GM21723 (cell line): ENCODE measurements at regions not wholly inside any gene's neighbourhood (a gene's known extent, or its start where the extent isn't known, plus 50 kb on each side); places are given as distances from the start of the nearest gene placed in this dataset.
"Not testable (repeated sequence)": the region's sequence is repeated elsewhere in the genome, so short reads cannot be mapped to it uniquely, and the experiment has no call there.

Source experiments
- ATAC-seq: cut with Tn5 transposase; IDR thresholded peaks from one replicate; pipeline ENCODE4 v1.9.1; 2021; ENCODE audit warnings: mild to moderate bottlenecking, moderate library complexity; ENCODE audit not compliant: unreplicated experiment

GRCh38 chr6:140001821-140002341, 627.4 kb upstream of the CITED2 start:
- ATAC-seq: no peak

DNA sequence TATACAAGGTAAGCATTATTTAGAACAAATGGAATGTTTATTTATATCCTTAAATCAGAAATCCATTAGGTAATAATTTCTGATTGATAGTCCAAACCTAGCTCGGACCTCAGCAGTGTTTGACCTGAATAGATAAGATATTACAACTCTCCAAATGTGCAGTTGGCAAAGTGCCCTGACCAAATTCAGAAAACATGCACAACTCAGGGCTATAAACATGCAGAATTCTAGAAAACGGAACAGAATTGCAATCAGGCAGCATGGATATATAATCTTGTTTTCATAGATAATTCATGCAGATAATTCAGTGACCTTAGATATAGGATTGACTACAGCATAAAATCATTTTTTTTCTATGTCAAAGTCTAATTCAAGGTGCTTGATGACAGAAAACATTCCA, 626.6 kb upstream of the CITED2 start:
- no peak for ATAC-seq

GRCh38 chr6:139999661-140000060, 625.2 kb upstream of the CITED2 start:
- ATAC-seq: not testable (repeated sequence)

GRCh38 chr6:139998478-139998877, 624.0 kb upstream of the CITED2 start:
- ATAC-seq: not testable (repeated sequence)

DNA sequence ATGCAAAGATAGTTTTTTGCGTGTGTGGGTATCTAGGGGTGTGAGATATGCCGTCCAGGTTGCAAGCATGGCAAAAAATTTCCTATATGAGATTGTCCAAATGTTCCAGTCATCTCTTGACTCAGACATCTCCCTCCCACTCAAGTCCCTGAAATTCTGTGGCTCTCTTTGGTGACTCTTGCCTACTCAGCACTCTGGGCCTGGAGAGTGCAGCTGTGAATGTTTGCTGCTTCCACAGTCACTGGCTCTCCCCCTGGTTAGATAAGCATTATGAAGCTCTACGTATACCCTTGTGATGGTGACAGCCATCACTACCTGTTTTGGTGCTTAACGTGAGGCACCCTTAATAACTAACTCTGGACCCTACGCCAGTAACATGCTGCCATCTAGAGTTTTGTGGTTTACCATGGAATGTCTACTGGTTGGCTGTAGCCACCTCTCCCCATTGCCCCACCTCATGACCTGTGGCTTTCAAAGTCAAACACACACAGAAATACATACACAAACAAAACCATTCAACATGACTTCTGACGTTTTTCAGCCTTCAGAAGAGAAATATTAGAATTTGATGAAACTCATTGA, 621.9 kb upstream of the CITED2 start:
- peak; percentile 90 for ATAC-seq

GRCh38 chr6:139994998-139995397, 620.5 kb upstream of the CITED2 start:
- no peak for ATAC-seq

GRCh38 chr6:139990856-139991465, 616.5 kb upstream of the CITED2 start:
- ATAC-seq: no peak

DNA sequence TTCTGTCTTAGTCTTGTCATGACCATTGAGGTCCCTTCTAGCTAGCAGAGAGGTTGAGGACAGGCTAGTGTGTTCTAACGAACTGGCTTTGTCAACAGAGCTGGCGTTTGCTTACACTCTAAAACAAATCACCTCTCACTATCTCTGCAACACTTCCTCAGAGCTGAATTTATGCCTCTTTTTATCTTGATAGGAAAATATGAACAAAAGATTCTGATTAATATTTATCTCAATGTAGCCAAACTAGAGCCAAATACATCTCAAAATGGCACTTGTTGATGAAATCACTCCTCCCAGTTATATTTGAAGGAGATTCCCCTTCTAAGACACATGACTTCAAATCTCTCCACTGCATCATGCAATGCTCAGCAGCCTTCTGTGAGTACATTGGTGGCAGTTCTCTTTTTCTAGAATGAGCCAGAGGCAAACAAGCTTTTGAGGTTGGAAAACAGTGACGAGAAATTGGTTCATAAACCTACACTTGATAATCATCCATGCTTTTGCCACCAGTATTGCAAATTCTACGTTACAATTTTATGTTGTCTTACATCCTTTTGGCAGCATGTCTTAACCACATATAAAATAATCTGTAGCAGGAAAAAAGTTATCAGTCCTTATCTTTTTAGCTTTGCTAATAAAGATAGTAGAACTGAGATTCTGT, 615.7 kb upstream of the CITED2 start:
- no peak for ATAC-seq

DNA sequence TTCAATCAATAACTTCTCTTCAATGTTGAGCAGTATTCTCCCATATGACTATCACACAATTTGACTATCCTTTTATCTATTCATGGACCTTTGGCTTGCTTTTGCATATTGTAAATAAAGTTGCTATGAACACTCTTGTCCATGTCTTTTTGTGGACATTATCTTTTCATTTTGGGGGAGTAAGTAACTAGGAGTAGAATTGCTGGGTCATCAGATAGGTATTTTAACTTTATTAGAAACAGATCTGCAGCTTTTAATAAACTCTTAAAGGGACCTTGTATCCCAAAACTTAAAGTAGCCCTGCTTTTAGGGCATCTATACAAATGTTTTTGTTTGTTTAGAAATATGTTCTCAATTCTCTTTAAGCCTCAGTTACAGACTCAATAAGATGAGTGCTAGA, 614.2 kb upstream of the CITED2 start:
- no peak for ATAC-seq

GRCh38 chr6:139987091-139987490, 612.6 kb upstream of the CITED2 start:
- ATAC-seq: no peak

DNA sequence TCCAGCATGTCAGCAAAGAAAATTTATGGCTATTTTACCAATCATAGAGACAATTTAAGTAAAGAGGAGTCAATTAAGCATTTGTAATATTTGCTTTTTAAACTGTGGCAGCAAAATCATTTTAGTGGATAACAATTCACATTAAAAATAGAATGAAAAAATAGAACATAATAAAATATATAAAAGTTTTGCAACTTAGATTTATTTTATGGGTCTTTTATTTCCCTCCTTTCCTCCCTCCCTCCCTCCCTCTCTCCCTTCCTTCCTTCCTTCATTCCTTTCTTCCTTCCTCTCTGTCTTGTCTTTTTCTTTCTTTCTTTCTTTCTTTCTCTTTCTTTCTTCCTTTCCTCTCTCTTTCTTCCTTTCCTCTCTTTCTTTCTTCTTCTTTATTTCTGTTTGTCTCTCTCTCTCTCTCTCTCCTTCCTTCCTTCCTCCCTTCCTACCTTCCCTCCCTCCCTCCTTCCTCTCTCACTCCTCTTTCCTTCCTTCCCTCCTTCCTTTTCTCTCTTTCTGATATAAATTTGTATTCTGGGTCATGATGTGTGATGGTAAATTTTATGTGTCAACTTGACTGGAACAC, 610.9 kb upstream of the CITED2 start:
- no peak for ATAC-seq

DNA sequence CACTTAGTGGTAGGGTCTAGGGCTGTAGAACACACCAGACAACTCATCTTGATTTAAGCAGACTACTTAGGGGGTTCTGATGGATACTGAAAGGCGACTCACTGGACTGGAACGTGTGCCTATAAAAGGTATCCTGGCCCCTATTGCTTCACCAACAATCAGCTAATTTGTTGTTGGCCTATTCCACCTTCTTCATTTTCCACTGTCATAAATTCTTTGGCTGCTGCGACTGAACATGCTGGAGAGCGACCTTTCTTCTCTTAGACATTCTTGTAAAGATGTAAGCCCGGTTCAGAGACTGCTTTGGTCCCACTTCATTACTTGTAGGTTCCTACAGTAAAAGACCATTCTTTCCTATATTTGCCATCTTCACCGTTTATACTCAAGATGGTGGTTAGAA, 609.9 kb upstream of the CITED2 start:
- ATAC-seq: no peak

DNA sequence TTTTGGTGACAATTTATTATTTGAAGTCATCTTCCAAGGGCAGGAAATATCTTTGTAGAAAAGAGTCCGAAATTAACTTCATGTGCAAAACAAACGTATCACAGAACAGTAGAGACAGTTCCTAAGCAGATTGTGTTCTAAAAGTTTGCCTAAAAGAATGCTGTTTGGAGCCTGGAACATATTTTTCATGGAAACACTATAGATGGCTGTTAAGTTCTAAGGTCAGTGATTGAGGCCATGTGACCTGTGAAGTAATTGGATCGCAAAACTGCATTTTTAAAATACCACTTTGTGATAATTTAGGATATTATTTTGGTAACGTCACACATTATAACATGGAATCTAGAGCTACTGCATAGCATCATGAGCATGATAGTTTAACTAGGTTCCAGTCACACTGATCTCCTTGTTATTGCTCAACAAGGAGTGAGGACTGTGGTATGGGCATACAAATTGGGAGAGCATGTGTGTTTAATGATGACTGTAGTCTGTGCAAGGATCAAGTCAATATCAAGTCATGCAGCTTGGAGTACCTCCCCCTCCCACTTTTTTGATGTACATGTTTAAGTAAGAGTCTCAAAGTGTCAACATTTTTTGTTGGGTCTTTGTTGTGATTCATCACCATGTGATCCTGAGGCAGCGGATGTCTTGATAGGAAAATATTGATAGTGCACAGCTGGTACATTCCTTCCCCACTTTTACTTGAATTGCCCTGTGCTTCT, 609.3 kb upstream of the CITED2 start:
- no peak for ATAC-seq

DNA sequence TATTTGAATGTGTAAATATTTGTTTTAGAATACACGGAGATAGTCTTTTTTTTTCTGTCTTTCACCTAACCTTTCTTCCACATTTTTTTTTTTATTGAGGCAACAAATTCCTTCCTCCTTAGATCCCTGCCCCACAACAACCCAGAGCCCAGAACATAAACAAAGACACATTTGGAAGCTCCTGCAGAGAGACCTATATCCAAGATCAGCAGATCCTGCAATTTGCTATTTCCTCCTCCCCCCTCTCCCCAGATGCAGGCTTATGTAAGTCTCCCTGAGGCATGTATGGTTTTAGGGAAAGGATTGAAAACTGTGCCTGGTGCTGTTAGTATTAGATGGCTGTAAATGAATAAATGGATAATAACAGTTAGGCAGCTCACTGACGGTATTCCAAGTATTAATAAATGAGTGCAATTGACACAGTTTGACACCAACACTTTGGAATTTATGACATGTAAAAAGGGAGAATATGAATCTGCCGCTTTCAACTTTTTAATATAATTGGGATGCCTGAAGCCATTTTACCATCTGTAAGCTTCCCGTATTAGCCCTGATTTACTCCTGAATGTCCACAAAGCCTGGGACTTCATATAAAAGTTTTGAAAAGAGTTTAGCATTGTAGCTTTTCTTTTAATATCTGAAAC, 608.3 kb upstream of the CITED2 start:
- ATAC-seq: no peak

DNA sequence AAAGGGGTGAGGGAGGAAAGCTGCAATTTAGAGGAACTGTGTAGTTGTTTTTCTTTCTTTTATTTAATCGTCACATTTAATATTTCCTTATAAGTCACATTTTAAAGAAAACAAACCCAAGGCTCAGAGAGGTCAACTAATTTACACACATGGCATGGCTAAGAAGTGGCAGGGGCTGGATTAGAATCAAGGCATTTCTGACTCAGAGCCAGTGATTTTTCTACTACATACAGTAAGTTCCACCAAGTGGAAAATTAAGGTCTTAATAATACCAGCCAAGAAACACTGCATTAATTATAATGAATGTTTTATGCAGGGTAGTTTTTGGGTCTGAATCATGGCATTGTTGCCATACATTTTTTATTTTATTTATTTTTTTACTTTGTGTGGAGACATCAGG, 607.7 kb upstream of the CITED2 start:
- ATAC-seq: no peak

DNA sequence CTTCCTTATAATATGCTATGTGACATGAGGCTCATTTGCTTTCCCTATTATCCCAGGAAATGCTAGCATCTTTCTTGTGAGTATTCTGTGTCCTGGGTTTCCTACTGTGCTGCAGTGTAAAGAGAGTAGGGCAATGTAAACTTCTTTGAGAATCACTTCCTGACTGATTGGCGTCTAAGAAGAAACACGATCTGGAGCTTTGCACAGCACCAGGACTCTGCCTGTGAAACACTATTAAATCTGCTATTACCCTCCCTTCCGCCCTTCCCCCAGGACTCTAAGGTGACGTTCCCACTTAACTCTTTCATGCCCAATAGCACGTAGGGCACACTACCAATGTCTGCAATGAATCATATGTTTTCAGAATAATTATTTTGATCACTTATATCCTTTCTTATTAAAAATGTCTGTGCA, 607.3 kb upstream of the CITED2 start:
- no peak for ATAC-seq

DNA sequence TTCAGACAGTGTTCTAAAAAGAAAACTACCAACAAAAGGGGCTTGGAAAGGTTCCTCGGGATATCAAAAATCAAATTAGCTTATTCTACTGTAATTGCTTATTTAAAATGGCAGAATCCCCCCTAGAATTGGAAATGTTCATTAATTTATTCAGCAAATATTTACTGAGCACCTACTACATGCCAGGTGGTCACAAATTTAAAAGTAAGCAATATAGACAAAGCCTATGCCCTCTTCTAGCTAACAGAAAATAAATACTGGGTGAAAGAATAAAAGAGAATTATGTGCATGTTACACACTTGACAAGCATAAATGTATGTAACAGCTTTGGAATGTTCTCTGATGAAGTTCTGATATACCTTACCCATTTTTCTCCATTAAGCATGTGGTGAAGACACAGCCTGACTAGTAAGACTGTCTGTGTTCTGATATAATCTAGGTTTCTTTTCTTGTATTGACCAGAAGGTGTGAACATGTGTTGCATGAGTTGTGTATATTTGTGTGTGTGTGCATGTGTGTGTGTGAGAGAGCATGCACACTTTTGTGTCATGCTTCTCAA, 606.7 kb upstream of the CITED2 start:
- no peak for ATAC-seq

GRCh38 chr6:139980631-139981030, 606.2 kb upstream of the CITED2 start:
- not testable (repeated sequence) for ATAC-seq

- no peak for ATAC-seq
These were observed 604.7 kb upstream of the CITED2 start for GRCh38 chr6:139979021-139979725.

DNA sequence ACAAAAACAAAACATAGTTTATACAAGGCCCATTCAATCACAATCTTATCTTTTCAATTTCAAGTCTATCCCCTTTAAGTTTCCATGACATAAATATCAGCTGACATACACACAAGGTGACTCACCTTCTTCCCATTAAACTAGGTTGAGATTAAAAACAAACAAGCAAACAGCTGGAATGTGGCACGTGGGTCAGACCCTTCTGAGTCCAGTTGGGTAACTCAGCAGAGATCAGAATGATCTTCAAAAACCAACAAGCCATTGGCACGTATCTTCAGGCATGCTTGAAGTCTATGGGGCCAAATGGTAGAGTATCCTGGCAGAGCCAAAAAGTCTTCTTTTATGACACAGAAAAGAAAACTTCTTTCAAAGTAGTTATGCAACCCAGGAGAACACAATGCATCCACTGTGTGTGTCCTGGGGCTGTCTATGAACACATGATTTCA, 603.5 kb upstream of the CITED2 start:
- no peak for ATAC-seq
